PC-9 (cell line): ENCODE measurements at regions not wholly inside any gene's neighbourhood (a gene's known extent, or its start where the extent isn't known, plus 50 kb on each side); places are given as distances from the start of the nearest gene placed in this dataset.

Experiments used
- BruUV-seq: library from RNA; stranded (reverse); fragments of 400-500 nt; replicated peaks from 2 replicates; lab custom pipeline; 2021; lab: Mats Ljungman, UMichigan
- CTCF ChIA-PET: fragments of 300-600 bp; sonication (Branson Sonifier 250); formaldehyde crosslinking; loops from one replicate; lab custom pipeline; 2022; ENCODE audit warnings: antibody characterized with exemption; lab: Charles Lee
- POLR2A ChIA-PET: fragments of 300-600 bp; sonication (Branson Sonifier 250); formaldehyde crosslinking; loops from one replicate; lab custom pipeline; 2022; ENCODE audit warnings: antibody characterized with exemption; ENCODE audit not compliant: unreplicated experiment; lab: Charles Lee
- DNase-seq, 2 experiments: peaks; one replicate each; pipeline versions ENCODE4 v3.0.0 to v3.0.0-alpha.2; 2015 to 2022; ENCODE audit warnings: mixed read lengths in 1 of 2
- H2AFZ ChIP-seq: fragments of 200-600 bp; sonication (generic); 2 replicates; pipeline ENCODE4 v1.8.1; 2017; ENCODE audit warnings: antibody characterized with exemption
- H3F3A ChIP-seq: fragments of 200-600 bp; sonication (generic); 2 replicates; pipeline ENCODE4 v1.8.1; 2017; ENCODE audit warnings: antibody characterized with exemption, mild to moderate bottlenecking, low read depth; ENCODE audit not compliant: insufficient read depth
- H3K27ac ChIP-seq: fragments of 200-600 bp; sonication (generic); 2 replicates; pipeline ENCODE4 v1.6.1; 2016; ENCODE audit warnings: mixed run types
- H3K27me3 ChIP-seq: fragments of 200-600 bp; sonication (generic); 2 replicates; pipeline ENCODE4 v1.6.1; 2016; ENCODE audit warnings: low read depth, mixed run types; ENCODE audit not compliant: insufficient read depth
- H3K36me3 ChIP-seq: fragments of 200-600 bp; sonication (generic); 2 replicates; pipeline ENCODE4 v1.6.1; 2016; ENCODE audit warnings: low read depth, mixed run types
- H3K4me1 ChIP-seq: fragments of 200-600 bp; sonication (generic); replicated peaks from 2 replicates; pipeline ENCODE4 v1.6.1; 2016; ENCODE audit warnings: mixed run types; ENCODE audit not compliant: insufficient read depth
- H3K4me2 ChIP-seq: fragments of 200-600 bp; sonication (generic); 2 replicates; pipeline ENCODE4 v1.6.1; 2017; ENCODE audit warnings: mixed run types
- H3K4me3 ChIP-seq: fragments of 200-600 bp; sonication (generic); 2 replicates; pipeline ENCODE4 v1.6.1; 2016; ENCODE audit warnings: mixed run types
- H3K79me2 ChIP-seq: fragments of 200-600 bp; sonication (generic); 2 replicates; pipeline ENCODE4 v1.6.1; 2017; ENCODE audit warnings: low read depth, mixed run types
- H3K9me2 ChIP-seq: fragments of 200-600 bp; sonication (generic); 2 replicates; pipeline ENCODE4 v1.8.1; 2017; ENCODE audit warnings: mild to moderate bottlenecking; ENCODE audit not compliant: insufficient read depth
- H3K9me3 ChIP-seq: fragments of 200-600 bp; sonication (generic); 2 replicates; pipeline ENCODE4 v1.8.1; 2016; ENCODE audit warnings: low read depth; ENCODE audit not compliant: insufficient read depth
- H4K20me1 ChIP-seq: fragments of 200-600 bp; sonication (generic); 2 replicates; pipeline ENCODE4 v1.8.1; 2017; ENCODE audit not compliant: insufficient read depth
- EZH2 ChIP-seq: fragments of 200-600 bp; sonication (generic); IDR thresholded peaks from 2 replicates; pipeline ENCODE4 v1.8.0; 2017; ENCODE audit warnings: antibody characterized with exemption, low read depth
- intact Hi-C: fragments of 100-400 bp; cut with micrococcal nuclease; formaldehyde crosslinking; loops from one replicate; pipeline ENCODE4 v1.10.0; 2022; ENCODE audit not compliant: unreplicated experiment
- TF ChIP-seq, protein P1 (sequence below): fragments of 200-600 bp; sonication (generic); conservative IDR thresholded peaks from 2 replicates; pipeline ENCODE4 v1.6.1; 2017; ENCODE audit warnings: mixed run types, antibody characterized with exemption, mild to moderate bottlenecking, moderate library complexity

DNA sequence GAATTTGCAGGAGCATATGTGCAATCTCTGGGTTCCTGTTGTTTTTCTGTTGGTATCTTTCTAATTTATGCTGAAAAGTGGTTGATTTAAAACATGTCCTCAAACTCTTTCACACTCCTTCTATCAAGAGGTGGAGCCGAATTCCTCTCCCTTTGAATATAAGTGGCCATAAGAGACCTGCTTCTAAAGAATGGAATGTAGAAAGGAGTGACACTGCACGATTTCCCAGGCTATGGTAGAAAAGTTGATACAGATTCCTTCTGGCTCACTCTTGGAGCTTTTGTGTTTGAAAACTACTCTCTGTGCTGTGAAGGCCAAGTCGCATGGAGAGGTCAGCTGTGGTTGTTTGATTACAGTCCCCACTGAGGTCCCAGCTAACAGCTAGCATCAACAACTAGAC lies 613.2 kb downstream of the ETNK1 start:
- CTCF ChIA-PET = no interaction called here
- intact Hi-C loops = no loop called here
- no peak overlapping the region for H3K27ac ChIP-seq

DNA sequence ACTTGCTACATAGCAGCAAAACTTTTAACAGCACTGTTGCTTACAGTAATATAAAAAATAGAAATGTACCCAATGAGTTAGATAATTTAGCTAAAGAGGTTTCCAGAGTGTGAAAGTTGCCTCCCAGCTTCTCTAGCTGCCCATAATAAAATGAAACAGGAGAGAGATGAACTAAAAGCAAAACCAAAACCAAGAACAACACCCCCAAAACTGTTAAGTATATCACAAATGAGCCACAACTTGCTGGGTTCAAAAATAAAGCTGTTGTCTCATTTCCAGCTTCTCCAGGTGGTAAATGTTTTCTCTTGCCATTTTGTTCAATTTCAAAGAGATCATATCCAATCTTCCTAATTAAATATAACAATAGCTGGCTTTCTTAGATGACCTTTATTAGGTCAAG lies 614.0 kb downstream of the ETNK1 start:
- Histone ChIP-seq H3F3A (no peaks in the 10 kb centered on the region), H2AFZ (no peak overlapping the region), H3K27ac (no peak overlapping the region), H3K79me2 (no peaks in the 10 kb centered on the region), H3K9me2 (no peaks in the 10 kb centered on the region), H4K20me1 (no peaks in the 10 kb centered on the region), H3K4me3 (no peak overlapping the region), H3K9me3 (no peaks in the 10 kb centered on the region), H3K36me3 (no peaks in the 10 kb centered on the region), H3K4me2 (no peak overlapping the region), H3K27me3 (peaks cover 5% of the 10 kb centered on the region; the same call in 1 of the 2 replicates), H3K4me1 (no peaks in the 10 kb centered on the region)
- DNase-seq = no peak
- TF ChIP-seq EZH2 = no peak
- TF ChIP-seq, protein P1, sequence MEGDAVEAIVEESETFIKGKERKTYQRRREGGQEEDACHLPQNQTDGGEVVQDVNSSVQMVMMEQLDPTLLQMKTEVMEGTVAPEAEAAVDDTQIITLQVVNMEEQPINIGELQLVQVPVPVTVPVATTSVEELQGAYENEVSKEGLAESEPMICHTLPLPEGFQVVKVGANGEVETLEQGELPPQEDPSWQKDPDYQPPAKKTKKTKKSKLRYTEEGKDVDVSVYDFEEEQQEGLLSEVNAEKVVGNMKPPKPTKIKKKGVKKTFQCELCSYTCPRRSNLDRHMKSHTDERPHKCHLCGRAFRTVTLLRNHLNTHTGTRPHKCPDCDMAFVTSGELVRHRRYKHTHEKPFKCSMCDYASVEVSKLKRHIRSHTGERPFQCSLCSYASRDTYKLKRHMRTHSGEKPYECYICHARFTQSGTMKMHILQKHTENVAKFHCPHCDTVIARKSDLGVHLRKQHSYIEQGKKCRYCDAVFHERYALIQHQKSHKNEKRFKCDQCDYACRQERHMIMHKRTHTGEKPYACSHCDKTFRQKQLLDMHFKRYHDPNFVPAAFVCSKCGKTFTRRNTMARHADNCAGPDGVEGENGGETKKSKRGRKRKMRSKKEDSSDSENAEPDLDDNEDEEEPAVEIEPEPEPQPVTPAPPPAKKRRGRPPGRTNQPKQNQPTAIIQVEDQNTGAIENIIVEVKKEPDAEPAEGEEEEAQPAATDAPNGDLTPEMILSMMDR = no peak
- CTCF ChIA-PET = no interaction called here
- intact Hi-C loops = no loop called here
- POLR2A ChIA-PET = no interaction called here
- no TSS peak for BruUV-seq

More for the DNA sequence above, 613.2 kb downstream of the ETNK1 start:
- H2AFZ ChIP-seq = no peak overlapping the region
- TF ChIP-seq, protein P1 = no peak
- no peak for TF ChIP-seq EZH2
- no peak overlapping the region for H3K4me2 ChIP-seq
- H3K27me3 ChIP-seq = peaks cover 5% of the 10 kb centered on the region; the same call in 1 of the 2 replicates
- no peaks in the 10 kb centered on the region for H3K9me3 ChIP-seq
- H3K4me1 ChIP-seq = no peaks in the 10 kb centered on the region
- no peaks in the 10 kb centered on the region for H3K9me2 ChIP-seq
- no peaks in the 10 kb centered on the region for H4K20me1 ChIP-seq
- H3K4me3 ChIP-seq = no peak overlapping the region
- POLR2A ChIA-PET = no interaction called here
- H3K36me3 ChIP-seq = no peaks in the 10 kb centered on the region
- BruUV-seq = no TSS peak
- H3K79me2 ChIP-seq = no peaks in the 10 kb centered on the region
- no peaks in the 10 kb centered on the region for H3F3A ChIP-seq
- no peak for DNase-seq

DNA sequence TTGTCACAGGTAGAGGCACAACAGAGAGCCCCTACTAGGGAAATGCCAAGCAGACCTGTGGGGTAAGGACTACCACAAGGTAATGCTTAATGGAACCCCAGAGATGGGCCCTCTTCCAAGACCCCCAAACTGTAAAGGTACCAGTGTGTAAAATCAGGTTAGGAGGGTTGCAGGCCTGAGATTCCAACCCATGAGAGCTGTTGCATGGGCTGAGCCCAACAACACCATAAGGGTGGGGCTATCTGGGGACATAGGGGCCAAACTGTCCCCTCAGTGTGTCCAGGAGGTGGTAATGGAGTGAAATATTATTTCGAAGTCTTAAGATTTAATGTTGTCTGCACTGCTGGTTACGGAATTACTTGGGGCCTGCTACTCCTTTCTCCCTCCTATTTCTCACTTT lies 620.2 kb downstream of the ETNK1 start:
- no peaks in the 10 kb centered on the region for H3K36me3 ChIP-seq
- POLR2A ChIA-PET = no interaction called here
- intact Hi-C loops = no loop called here
- no peak overlapping the region for H3K4me2 ChIP-seq
- no peaks in the 10 kb centered on the region for H3F3A ChIP-seq
- no peaks in the 10 kb centered on the region for H3K9me2 ChIP-seq
- H3K9me3 ChIP-seq = no peaks in the 10 kb centered on the region
- TF ChIP-seq, protein P1 = no peak
- TF ChIP-seq EZH2 = no peak
- H3K79me2 ChIP-seq = no peaks in the 10 kb centered on the region
- CTCF ChIA-PET = no interaction called here
- no peaks in the 10 kb centered on the region for H3K4me1 ChIP-seq
- no peaks in the 10 kb centered on the region for H4K20me1 ChIP-seq
- H3K27ac ChIP-seq = no peak overlapping the region
- H3K4me3 ChIP-seq = no peak overlapping the region
- no peaks in the 10 kb centered on the region for H3K27me3 ChIP-seq
- no peak for DNase-seq
- no TSS peak for BruUV-seq
- no peak overlapping the region for H2AFZ ChIP-seq
